ENCODE measurements at regions not wholly inside any gene's neighbourhood (a gene's known extent, or its start where the extent isn't known, plus 50 kb on each side); places are given as distances from the start of the nearest gene placed in this dataset.

DNA sequence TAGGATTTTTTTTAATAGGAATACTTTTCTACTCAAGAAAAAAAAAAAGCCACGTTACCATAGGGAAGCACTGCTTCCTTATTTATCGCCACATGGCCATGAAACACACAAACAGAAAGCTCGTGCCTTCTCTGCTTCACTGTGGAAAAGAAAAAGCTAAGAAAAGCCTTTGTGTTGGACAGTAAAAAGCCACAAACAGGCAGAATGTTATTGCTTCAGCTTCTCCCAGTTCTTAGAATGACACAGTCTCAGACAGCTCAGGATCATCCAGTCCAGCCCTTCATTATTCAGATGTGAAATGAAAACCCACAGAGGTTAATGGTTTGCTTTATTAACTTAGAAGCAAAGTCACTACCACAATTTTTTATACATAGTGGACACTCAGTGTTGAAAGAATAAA is 181.6 kb upstream of the NOCT start:
- H3K9me3 ChIP-seq (ENCODE audit: low read depth, low read length) = no peaks in the 10 kb centered on the region
- no peak overlapping the region for H3K9ac ChIP-seq (ENCODE audit: insufficient read length)
- no peaks in the 10 kb centered on the region for H3K36me3 ChIP-seq (ENCODE audit: insufficient read depth, low read length)
- H3K27ac ChIP-seq = no peak overlapping the region
- DNase-seq (ENCODE audit: low read depth, low spot score) = no peak
- no peak overlapping the region for H3K4me3 ChIP-seq
- TF ChIP-seq POLR2AphosphoS5 (IDR thresholded peaks at IDR 0.05; ENCODE audit: borderline replicate concordance, low read depth, low read length) = no peak
- no peak for TF ChIP-seq FOXP2 (optimal IDR thresholded peaks at IDR 0.05; ENCODE audit: control extremely low read depth, extremely low read length, insufficient read depth)
- no peak for TF ChIP-seq EZH2 (IDR thresholded peaks at IDR 0.05)

GRCh38 chr4:138832563-138832962 is 183.0 kb upstream of the NOCT start:
- DNase-seq (ENCODE audit: low read depth, low spot score) = no peak
- H3K9ac ChIP-seq (ENCODE audit: insufficient read length) = no peak overlapping the region
- no peak overlapping the region for H3K27ac ChIP-seq
- H3K36me3 ChIP-seq (ENCODE audit: insufficient read depth, low read length) = no peaks in the 10 kb centered on the region
- no peak for TF ChIP-seq EZH2 (IDR thresholded peaks at IDR 0.05)
- TF ChIP-seq FOXP2 (optimal IDR thresholded peaks at IDR 0.05; ENCODE audit: control extremely low read depth, extremely low read length, insufficient read depth) = no peak
- no peak for TF ChIP-seq POLR2AphosphoS5 (IDR thresholded peaks at IDR 0.05; ENCODE audit: borderline replicate concordance, low read depth, low read length)
- H3K9me3 ChIP-seq (ENCODE audit: low read depth, low read length) = no peaks in the 10 kb centered on the region
- H3K4me3 ChIP-seq = no peak overlapping the region

GRCh38 chr4:138831948-138832347 is 183.6 kb upstream of the NOCT start:
- Histone ChIP-seq H3K27ac (no peak overlapping the region), H3K9ac (ENCODE audit: insufficient read length) (no peak overlapping the region), H3K4me3 (no peak overlapping the region), H3K36me3 (ENCODE audit: insufficient read depth, low read length) (no peaks in the 10 kb centered on the region), H3K9me3 (ENCODE audit: low read depth, low read length) (no peaks in the 10 kb centered on the region)
- TF ChIP-seq EZH2 (IDR thresholded peaks at IDR 0.05) (no peak), POLR2AphosphoS5 (IDR thresholded peaks at IDR 0.05; ENCODE audit: borderline replicate concordance, low read depth, low read length) (no peak), FOXP2 (optimal IDR thresholded peaks at IDR 0.05; ENCODE audit: control extremely low read depth, extremely low read length, insufficient read depth) (no peak)
- DNase-seq (ENCODE audit: low read depth, low spot score) = no peak

DNA sequence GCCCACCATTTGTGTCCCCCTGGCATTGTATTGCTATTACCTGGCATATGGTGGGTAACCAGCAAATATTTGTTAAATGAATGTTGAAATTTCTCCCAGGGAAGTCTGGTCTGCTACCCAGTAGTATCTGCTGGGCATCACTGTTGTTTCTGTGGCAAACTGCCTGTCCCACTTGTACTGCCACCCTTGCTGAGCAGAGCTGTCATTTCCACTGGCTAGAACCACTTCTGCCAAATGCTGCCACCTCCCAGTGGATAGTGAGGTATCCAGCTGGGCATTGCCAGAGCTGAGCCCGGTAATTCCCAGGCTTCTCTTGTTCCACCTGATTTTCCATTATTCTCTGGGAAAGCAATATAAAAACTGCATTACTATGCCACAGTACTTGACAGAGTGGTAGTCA is 186.7 kb upstream of the NOCT start:
- DNase-seq (ENCODE audit: low read depth, low spot score) = no peak
- Histone ChIP-seq H3K4me3 (no peak overlapping the region), H3K9ac (ENCODE audit: insufficient read length) (no peak overlapping the region), H3K36me3 (ENCODE audit: insufficient read depth, low read length) (no peaks in the 10 kb centered on the region), H3K27ac (no peak overlapping the region), H3K9me3 (ENCODE audit: low read depth, low read length) (no peaks in the 10 kb centered on the region)
- no peak for TF ChIP-seq EZH2 (IDR thresholded peaks at IDR 0.05)
- TF ChIP-seq POLR2AphosphoS5 (IDR thresholded peaks at IDR 0.05; ENCODE audit: borderline replicate concordance, low read depth, low read length) = no peak
- TF ChIP-seq FOXP2 (optimal IDR thresholded peaks at IDR 0.05; ENCODE audit: control extremely low read depth, extremely low read length, insufficient read depth) = no peak

DNA sequence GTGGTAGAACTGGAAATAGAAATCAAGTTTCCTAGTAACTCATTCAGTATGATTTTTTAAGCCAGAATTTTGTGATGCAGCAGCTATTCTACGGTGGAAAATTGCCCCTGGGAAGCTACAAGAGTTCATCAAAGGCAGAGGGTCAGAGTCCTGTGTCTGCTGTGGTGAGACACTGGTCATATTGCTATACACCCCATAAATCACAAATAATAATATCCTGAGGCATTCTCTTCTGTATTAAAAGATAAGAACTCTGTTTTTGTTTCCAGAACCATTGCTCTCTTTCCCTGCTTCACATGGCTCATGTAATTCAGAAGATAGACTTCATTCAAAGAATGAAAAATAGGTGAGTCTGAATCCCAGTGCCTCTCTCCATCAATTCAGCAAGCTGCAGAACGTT is 188.8 kb upstream of the NOCT start:
- no peaks in the 10 kb centered on the region for H3K9me3 ChIP-seq (ENCODE audit: low read depth, low read length)
- H3K9ac ChIP-seq (ENCODE audit: insufficient read length) = no peak overlapping the region
- no peak for DNase-seq (ENCODE audit: low read depth, low spot score)
- no peak for TF ChIP-seq POLR2AphosphoS5 (IDR thresholded peaks at IDR 0.05; ENCODE audit: borderline replicate concordance, low read depth, low read length)
- no peak for TF ChIP-seq EZH2 (IDR thresholded peaks at IDR 0.05)
- no peak for TF ChIP-seq FOXP2 (optimal IDR thresholded peaks at IDR 0.05; ENCODE audit: control extremely low read depth, extremely low read length, insufficient read depth)
- H3K36me3 ChIP-seq (ENCODE audit: insufficient read depth, low read length) = no peaks in the 10 kb centered on the region
- H3K4me3 ChIP-seq = no peak overlapping the region
- no peak overlapping the region for H3K27ac ChIP-seq

GRCh38 chr4:138826322-138826721 is 189.3 kb upstream of the NOCT start:
- H3K9ac ChIP-seq (ENCODE audit: insufficient read length) = no peak overlapping the region
- TF ChIP-seq POLR2AphosphoS5 (IDR thresholded peaks at IDR 0.05; ENCODE audit: borderline replicate concordance, low read depth, low read length) (no peak), EZH2 (IDR thresholded peaks at IDR 0.05) (no peak), FOXP2 (optimal IDR thresholded peaks at IDR 0.05; ENCODE audit: control extremely low read depth, extremely low read length, insufficient read depth) (no peak)
- H3K4me3 ChIP-seq = no peak overlapping the region
- H3K27ac ChIP-seq = no peak overlapping the region
- no peaks in the 10 kb centered on the region for H3K36me3 ChIP-seq (ENCODE audit: insufficient read depth, low read length)
- no peaks in the 10 kb centered on the region for H3K9me3 ChIP-seq (ENCODE audit: low read depth, low read length)
- no peak for DNase-seq (ENCODE audit: low read depth, low spot score)

- no peaks in the 10 kb centered on the region for H3K36me3 ChIP-seq (ENCODE audit: insufficient read depth, low read length)
- DNase-seq (ENCODE audit: low read depth, low spot score) = no peak
- TF ChIP-seq EZH2 (IDR thresholded peaks at IDR 0.05) (no peak), FOXP2 (optimal IDR thresholded peaks at IDR 0.05; ENCODE audit: control extremely low read depth, extremely low read length, insufficient read depth) (no peak), POLR2AphosphoS5 (IDR thresholded peaks at IDR 0.05; ENCODE audit: borderline replicate concordance, low read depth, low read length) (no peak)
- no peaks in the 10 kb centered on the region for H3K9me3 ChIP-seq (ENCODE audit: low read depth, low read length)
- H3K9ac ChIP-seq (ENCODE audit: insufficient read length) = no peak overlapping the region
- H3K4me3 ChIP-seq = no peak overlapping the region
- H3K27ac ChIP-seq = no peak overlapping the region
These were observed 194.2 kb upstream of the NOCT start for GRCh38 chr4:138821331-138821730.

GRCh38 chr4:138816875-138817274 is 198.7 kb upstream of the NOCT start:
- H3K27ac ChIP-seq = peak overlapping the region; percentile 69
- H3K4me3 ChIP-seq = peak overlapping the region; percentile 51
- TF ChIP-seq EZH2 (IDR thresholded peaks at IDR 0.05) (no peak), POLR2AphosphoS5 (IDR thresholded peaks at IDR 0.05; ENCODE audit: borderline replicate concordance, low read depth, low read length) (no peak), FOXP2 (optimal IDR thresholded peaks at IDR 0.05; ENCODE audit: control extremely low read depth, extremely low read length, insufficient read depth) (no peak)
- H3K9ac ChIP-seq (ENCODE audit: insufficient read length) = no peak overlapping the region
- no peaks in the 10 kb centered on the region for H3K9me3 ChIP-seq (ENCODE audit: low read depth, low read length)
- peak; percentile 56 for DNase-seq (ENCODE audit: low read depth, low spot score)
- no peaks in the 10 kb centered on the region for H3K36me3 ChIP-seq (ENCODE audit: insufficient read depth, low read length)

GRCh38 chr4:138815811-138816210 is 199.8 kb upstream of the NOCT start:
- no peaks in the 10 kb centered on the region for H3K9me3 ChIP-seq (ENCODE audit: low read depth, low read length)
- no peaks in the 10 kb centered on the region for H3K36me3 ChIP-seq (ENCODE audit: insufficient read depth, low read length)
- H3K27ac ChIP-seq = peak overlapping the region; percentile 69; the same call in 1 of the 2 replicates
- peak overlapping the region; percentile 51; the same call in 1 of the 2 replicates for H3K4me3 ChIP-seq
- no peak overlapping the region for H3K9ac ChIP-seq (ENCODE audit: insufficient read length)
- peak; percentile 53 for DNase-seq (ENCODE audit: low read depth, low spot score)
- TF ChIP-seq FOXP2 (optimal IDR thresholded peaks at IDR 0.05; ENCODE audit: control extremely low read depth, extremely low read length, insufficient read depth) (no peak), POLR2AphosphoS5 (IDR thresholded peaks at IDR 0.05; ENCODE audit: borderline replicate concordance, low read depth, low read length) (peak; percentile 22; the same call in 1 of the 2 replicates), EZH2 (IDR thresholded peaks at IDR 0.05) (no peak)
